Mesenchymal stem cell (in vitro differentiated cells and primary cell): ENCODE measurements at regions not wholly inside any gene's neighbourhood (a gene's known extent, or its start where the extent isn't known, plus 50 kb on each side); places are given as distances from the start of the nearest gene placed in this dataset.

Source experiments
- DNase-seq: peaks from one replicate; pipeline ENCODE4 v3.0.0-alpha.2; 2013
- H2AFZ ChIP-seq: one replicate; pipeline ENCODE4 v1.6.1; 2013; ENCODE audit warnings: low read depth, mild to moderate bottlenecking, control low read depth, inconsistent platforms, low read length, moderate library complexity
- H2AK5ac ChIP-seq: 2 replicates; pipeline ENCODE4 v1.6.1; 2013; ENCODE audit warnings: low read length, moderate library complexity, mild to moderate bottlenecking, inconsistent platforms; ENCODE audit not compliant: severe bottlenecking
- H2BK120ac ChIP-seq: one replicate; pipeline ENCODE4 v1.6.1; 2013; ENCODE audit warnings: low read depth, mild to moderate bottlenecking, inconsistent platforms, low read length, moderate library complexity
- H2BK12ac ChIP-seq, 2 experiments: one replicate each; pipeline ENCODE4 v1.6.1; 2013; ENCODE audit warnings: inconsistent platforms in 2 of 2, low read length in 2 of 2, mild to moderate bottlenecking in 2 of 2, moderate library complexity in 2 of 2, control low read depth in 1 of 2
- H2BK15ac ChIP-seq: one replicate; pipeline ENCODE4 v1.6.1; 2013; ENCODE audit warnings: mild to moderate bottlenecking, low read depth, inconsistent platforms; ENCODE audit not compliant: poor library complexity, severe bottlenecking
- H2BK5ac ChIP-seq: 2 replicates; pipeline ENCODE4 v1.6.1; 2013; ENCODE audit warnings: low read depth, mild to moderate bottlenecking, low read length, control low read depth, inconsistent platforms; ENCODE audit not compliant: poor library complexity, severe bottlenecking
- H3K14ac ChIP-seq, 2 experiments: one replicate each; pipeline ENCODE4 v1.6.1; 2013; ENCODE audit warnings: inconsistent platforms in 2 of 2, low read length in 2 of 2, control low read depth in 1 of 2, mild to moderate bottlenecking in 1 of 2, moderate library complexity in 1 of 2
- H3K18ac ChIP-seq, 2 experiments: one replicate each; pipeline ENCODE4 v1.6.1; 2013; ENCODE audit warnings: inconsistent platforms in 2 of 2, low read length in 2 of 2, control low read depth in 1 of 2, low read depth in 1 of 2, mild to moderate bottlenecking in 1 of 2
- H3K23ac ChIP-seq, 2 experiments: one replicate each; pipeline ENCODE4 v1.6.1; 2013; ENCODE audit warnings: inconsistent platforms in 2 of 2, low read length in 2 of 2, mild to moderate bottlenecking in 2 of 2, moderate library complexity in 2 of 2, control low read depth in 1 of 2
- H3K27ac ChIP-seq: 2 replicates; pipeline ENCODE4 v1.5.1; 2013; ENCODE audit warnings: mild to moderate bottlenecking, moderate library complexity, low read length, control low read depth, inconsistent platforms; ENCODE audit not compliant: poor library complexity, severe bottlenecking
- H3K27me3 ChIP-seq, 2 experiments: 2 replicates each; pipeline versions ENCODE4 v1.6.1 to v1.7.0; 2013; ENCODE audit warnings: low read length in 2 of 2, mild to moderate bottlenecking in 2 of 2, moderate library complexity in 2 of 2, control low read depth in 1 of 2, inconsistent platforms in 1 of 2; ENCODE audit not compliant: control insufficient read depth in 1 of 2, insufficient read depth in 1 of 2
- H3K36me3 ChIP-seq, 2 experiments: 2 replicates each; pipeline versions ENCODE4 v1.6.1 to v1.7.0; 2013; ENCODE audit warnings: low read length in 2 of 2, control low read depth in 1 of 2, inconsistent platforms in 1 of 2, low read depth in 1 of 2, mild to moderate bottlenecking in 1 of 2; ENCODE audit not compliant: insufficient read depth in 2 of 2, control insufficient read depth in 1 of 2
- H3K4ac ChIP-seq, 2 experiments: one replicate each; pipeline ENCODE4 v1.6.1; 2013; ENCODE audit warnings: inconsistent platforms in 2 of 2, low read length in 2 of 2, mild to moderate bottlenecking in 2 of 2, moderate library complexity in 2 of 2, control low read depth in 1 of 2, low read depth in 1 of 2
- H3K4me1 ChIP-seq: 2 replicates; pipeline ENCODE4 v1.6.1; 2013; ENCODE audit warnings: low read depth, low read length, control low read depth; ENCODE audit not compliant: control insufficient read depth, insufficient read depth
- H3K4me2 ChIP-seq: 2 replicates; pipeline ENCODE4 v1.6.1; 2013; ENCODE audit warnings: low read length, mild to moderate bottlenecking, inconsistent platforms; ENCODE audit not compliant: poor library complexity, severe bottlenecking
- H3K4me3 ChIP-seq, 2 experiments: 2 replicates each; pipeline versions ENCODE4 v1.5.1 to v1.7.0; 2013; ENCODE audit warnings: low read length in 2 of 2, mild to moderate bottlenecking in 2 of 2, control low read depth in 1 of 2, low read depth in 1 of 2; ENCODE audit not compliant: insufficient read depth in 1 of 2
- H3K79me1 ChIP-seq: replicated peaks from 2 replicates; pipeline ENCODE4 v1.6.1; 2013; ENCODE audit warnings: mild to moderate bottlenecking, control low read depth, low read length, inconsistent platforms; ENCODE audit not compliant: poor library complexity, severe bottlenecking
- H3K9ac ChIP-seq: 2 replicates; pipeline ENCODE4 v1.7.0; 2013; ENCODE audit warnings: mild to moderate bottlenecking, low read length, moderate library complexity
- H3K9me3 ChIP-seq: 2 replicates; pipeline ENCODE4 v1.7.0; 2013; ENCODE audit warnings: mild to moderate bottlenecking, low read length; ENCODE audit not compliant: control insufficient read depth
- H4K8ac ChIP-seq: one replicate; pipeline ENCODE4 v1.6.1; 2013; ENCODE audit warnings: inconsistent platforms, mild to moderate bottlenecking, low read length, moderate library complexity
- H4K91ac ChIP-seq: one replicate; pipeline ENCODE4 v1.6.1; 2013; ENCODE audit warnings: mild to moderate bottlenecking, low read length, inconsistent platforms
- WGBS: methylation state at CpG from one replicate; pipeline ENCODE4 v1.1.7; 2013; ENCODE audit warnings: mixed read lengths; 5-methylcytosine and 5-hydroxymethylcytosine counted together

- Histone ChIP-seq H2AFZ (no peak overlapping the region), H2AK5ac (no peak overlapping the region), H4K91ac (no peak overlapping the region), H3K27ac (no peak overlapping the region), H3K27me3 (peaks cover 5 to 31% of the 10 kb centered on the region in 2 experiments), H2BK12ac (no peak overlapping the region), H3K4ac (no peak overlapping the region), H2BK5ac (no peak overlapping the region), H3K9ac (no peak overlapping the region), H2BK120ac (no peak overlapping the region), H3K23ac (no peak overlapping the region), H3K4me1 (no peaks in the 10 kb centered on the region), H4K8ac (no peak overlapping the region), H3K4me2 (no peak overlapping the region), H3K18ac (no peak overlapping the region), H3K79me1 (no peaks in the 10 kb centered on the region), H3K36me3 (no peaks in the 10 kb centered on the region), H3K4me3 (no peak overlapping the region), H3K14ac (no peak overlapping the region), H3K9me3 (peaks cover 59% of the 10 kb centered on the region), H2BK15ac (no peak overlapping the region)
- DNase-seq = no peak
- WGBS = 68% methylated on average over 5 of the region's 5 CpGs
Observed at GRCh38 chr2:100699131-100699530, 120.8 kb upstream of the NPAS2 start.

GRCh38 chr2:100702438-100703109 lies 117.4 kb upstream of the NPAS2 start:
- no peak overlapping the region for H2BK12ac ChIP-seq
- WGBS = 60% methylated on average over 4 of the region's 5 CpGs
- DNase-seq = no peak
- H2BK5ac ChIP-seq = no peak overlapping the region
- no peak overlapping the region for H3K23ac ChIP-seq
- no peak overlapping the region for H3K14ac ChIP-seq
- no peak overlapping the region for H2BK15ac ChIP-seq
- H3K4me1 ChIP-seq = no peaks in the 10 kb centered on the region
- H2BK120ac ChIP-seq = no peak overlapping the region
- no peak overlapping the region for H3K9ac ChIP-seq
- no peak overlapping the region for H2AK5ac ChIP-seq
- no peak overlapping the region for H3K4me2 ChIP-seq
- peaks cover 5 to 64% of the 10 kb centered on the region in 2 experiments for H3K27me3 ChIP-seq
- H3K9me3 ChIP-seq = peaks cover 38% of the 10 kb centered on the region
- no peak overlapping the region for H3K4me3 ChIP-seq
- no peak overlapping the region for H4K8ac ChIP-seq
- no peak overlapping the region for H4K91ac ChIP-seq
- H3K18ac ChIP-seq = no peak overlapping the region
- H3K79me1 ChIP-seq = no peaks in the 10 kb centered on the region
- H3K27ac ChIP-seq = no peak overlapping the region
- no peaks in the 10 kb centered on the region for H3K36me3 ChIP-seq
- no peak overlapping the region for H2AFZ ChIP-seq
- no peak overlapping the region for H3K4ac ChIP-seq

- Histone ChIP-seq H3K9me3 (peaks cover 31% of the 10 kb centered on the region), H3K14ac (no peak overlapping the region), H3K27me3 (peaks cover 5 to 68% of the 10 kb centered on the region in 2 experiments), H2AK5ac (no peak overlapping the region), H3K4me2 (no peak overlapping the region), H3K4me1 (no peaks in the 10 kb centered on the region), H4K91ac (no peak overlapping the region), H2BK5ac (no peak overlapping the region), H2AFZ (no peak overlapping the region), H3K27ac (no peak overlapping the region), H2BK15ac (no peak overlapping the region), H3K9ac (no peak overlapping the region), H3K4me3 (no peak overlapping the region), H3K18ac (no peak overlapping the region), H2BK120ac (no peak overlapping the region), H3K36me3 (no peaks in the 10 kb centered on the region), H2BK12ac (no peak overlapping the region), H3K4ac (no peak overlapping the region), H3K23ac (no peak overlapping the region), H4K8ac (no peak overlapping the region), H3K79me1 (no peaks in the 10 kb centered on the region)
- 85% methylated on average over 5 of the region's 5 CpGs for WGBS
- DNase-seq = no peak
Observed at GRCh38 chr2:100703213-100703612, 116.7 kb upstream of the NPAS2 start.

- Histone ChIP-seq H3K4me3 (no peak overlapping the region), H3K4ac (no peak overlapping the region), H3K79me1 (no peaks in the 10 kb centered on the region), H3K27ac (no peak overlapping the region), H2BK12ac (no peak overlapping the region), H3K4me1 (no peaks in the 10 kb centered on the region), H3K4me2 (no peak overlapping the region), H3K36me3 (no peaks in the 10 kb centered on the region), H3K9me3 (peaks cover 26% of the 10 kb centered on the region), H3K9ac (no peak overlapping the region), H3K18ac (no peak overlapping the region), H2BK5ac (no peak overlapping the region), H3K23ac (peak overlapping the region in 1 of 2 experiments; percentile 86), H4K8ac (no peak overlapping the region), H3K14ac (no peak overlapping the region), H4K91ac (no peak overlapping the region), H2BK120ac (no peak overlapping the region), H2AFZ (no peak overlapping the region), H2BK15ac (no peak overlapping the region), H2AK5ac (no peak overlapping the region), H3K27me3 (peaks cover 5 to 68% of the 10 kb centered on the region in 2 experiments)
- 73% methylated on average over 3 of the region's 3 CpGs for WGBS
- DNase-seq = no peak
Observed at GRCh38 chr2:100703739-100704138, 116.2 kb upstream of the NPAS2 start.
